Keratinocyte (primary cell): ENCODE measurements at regions not wholly inside any gene's neighbourhood (a gene's known extent, or its start where the extent isn't known, plus 50 kb on each side); places are given as distances from the start of the nearest gene placed in this dataset.

Experiments used
- CTCF ChIP-seq, 3 experiments: IDR thresholded peaks in 1 of 3; conservative IDR thresholded peaks in 1 of 3; optimal IDR thresholded peaks in 1 of 3; 2 replicates in 2 of 3; 3 replicates in 1 of 3; pipeline versions ENCODE3 to v1.5.1; 2011; ENCODE audit warnings: low read length in 3 of 3, mild to moderate bottlenecking in 3 of 3, moderate library complexity in 2 of 3, control low read depth in 1 of 3, inconsistent platforms in 1 of 3; ENCODE audit not compliant: insufficient read depth in 2 of 3; ENCODE audit errors: extremely low read depth in 1 of 3
- EZH2 ChIP-seq: IDR thresholded peaks from one replicate; pipeline ENCODE4 v1.6.1; 2012; ENCODE audit warnings: inconsistent platforms, mild to moderate bottlenecking, low read length, moderate library complexity

GRCh38 chr6:26165261-26165790, 78.1 kb downstream of the HFE start:
- no peak for TF ChIP-seq CTCF (optimal IDR thresholded peaks at IDR 0.05 in 1 of 3, IDR thresholded peaks at IDR 0.05 in 1 of 3, conservative IDR thresholded peaks at IDR 0.05 in 1 of 3; ENCODE audit: extremely low read depth in 1 of 3, insufficient read depth in 2 of 3, low read length in 3 of 3)
- TF ChIP-seq EZH2: no peak
